H9 (cell line): ENCODE measurements at regions not wholly inside any gene's neighbourhood (a gene's known extent, or its start where the extent isn't known, plus 50 kb on each side); places are given as distances from the start of the nearest gene placed in this dataset.

ENCODE experiments used
- DNase-seq: peaks from one replicate; pipeline ENCODE4 v3.0.0-alpha.2; 2017
- H2AFZ ChIP-seq: one replicate; pipeline ENCODE4 v1.6.1; 2013; ENCODE audit warnings: mild to moderate bottlenecking, low read length, control low read depth, moderate library complexity
- H2AK5ac ChIP-seq: 2 replicates; pipeline ENCODE4 v1.6.1; 2013; ENCODE audit warnings: low read length, control low read depth, mixed read lengths; ENCODE audit not compliant: insufficient read length
- H2BK120ac ChIP-seq: one replicate; pipeline ENCODE4 v1.6.1; 2013; ENCODE audit warnings: low read depth, mild to moderate bottlenecking, low read length, control low read depth, inconsistent platforms; ENCODE audit not compliant: poor library complexity, severe bottlenecking
- H2BK12ac ChIP-seq: 2 replicates; pipeline ENCODE4 v1.6.1; 2013; ENCODE audit warnings: low read length, control low read depth, mixed read lengths, low read depth; ENCODE audit not compliant: insufficient read length
- H2BK15ac ChIP-seq: 2 replicates; pipeline ENCODE4 v1.6.1; 2013; ENCODE audit warnings: low read depth, low read length, control low read depth
- H2BK20ac ChIP-seq: one replicate; pipeline ENCODE4 v1.6.1; 2013; ENCODE audit warnings: low read depth, mild to moderate bottlenecking, low read length, control low read depth, inconsistent platforms; ENCODE audit not compliant: poor library complexity, severe bottlenecking
- H2BK5ac ChIP-seq: 2 replicates; pipeline ENCODE4 v1.6.1; 2013; ENCODE audit warnings: low read length, control low read depth, mixed read lengths; ENCODE audit not compliant: insufficient read length
- H3K14ac ChIP-seq: 2 replicates; pipeline ENCODE4 v1.6.1; 2013; ENCODE audit warnings: low read length, control low read depth; ENCODE audit not compliant: insufficient read depth
- H3K18ac ChIP-seq: 2 replicates; pipeline ENCODE4 v1.6.1; 2013; ENCODE audit warnings: low read depth, mild to moderate bottlenecking, mixed read lengths, low read length, control low read depth; ENCODE audit not compliant: insufficient read length
- H3K23ac ChIP-seq: 2 replicates; pipeline ENCODE4 v1.6.1; 2013; ENCODE audit warnings: low read length, control low read depth, mixed read lengths, low read depth; ENCODE audit not compliant: insufficient read length
- H3K23me2 ChIP-seq: 2 replicates; pipeline ENCODE4 v1.6.1; 2013; ENCODE audit warnings: low read depth, mild to moderate bottlenecking, mixed read lengths, low read length, control low read depth; ENCODE audit not compliant: insufficient read length, poor library complexity, severe bottlenecking
- H3K27ac ChIP-seq: 2 replicates; pipeline ENCODE4 v1.5.1; 2013; ENCODE audit warnings: low read length, control low read depth, mixed read lengths, low read depth; ENCODE audit not compliant: insufficient read length
- H3K27me3 ChIP-seq: 2 replicates; pipeline ENCODE4 v1.6.1; 2013; ENCODE audit warnings: low read length, control low read depth, inconsistent platforms; ENCODE audit not compliant: insufficient read depth
- H3K4ac ChIP-seq: 2 replicates; pipeline ENCODE4 v1.6.1; 2013; ENCODE audit warnings: low read depth, mild to moderate bottlenecking, control low read depth, inconsistent platforms, low read length, moderate library complexity
- H3K4me1 ChIP-seq: 2 replicates; pipeline ENCODE4 v1.6.1; 2013; ENCODE audit warnings: low read length, control low read depth, inconsistent platforms; ENCODE audit not compliant: insufficient read depth
- H3K4me2 ChIP-seq: 2 replicates; pipeline ENCODE4 v1.6.1; 2013; ENCODE audit warnings: low read length, control low read depth, mixed read lengths; ENCODE audit not compliant: insufficient read length, insufficient read depth
- H3K56ac ChIP-seq: 2 replicates; pipeline ENCODE4 v1.6.1; 2013; ENCODE audit warnings: low read depth, mild to moderate bottlenecking, mixed read lengths, low read length, control low read depth; ENCODE audit not compliant: insufficient read length
- H3K79me1 ChIP-seq: 2 replicates; pipeline ENCODE4 v1.6.1; 2013; ENCODE audit warnings: low read depth, mild to moderate bottlenecking, moderate library complexity, low read length, control low read depth, inconsistent platforms; ENCODE audit not compliant: insufficient read depth, poor library complexity, severe bottlenecking
- H3K79me2 ChIP-seq: 2 replicates; pipeline ENCODE4 v1.6.1; 2013; ENCODE audit warnings: low read length, control low read depth, inconsistent platforms; ENCODE audit not compliant: insufficient read depth
- H3K9ac ChIP-seq: 2 replicates; pipeline ENCODE4 v1.6.1; 2013; ENCODE audit warnings: low read length, control low read depth, mixed read lengths; ENCODE audit not compliant: insufficient read length; ENCODE audit errors: extremely low read depth
- H3K9me3 ChIP-seq: one replicate; pipeline ENCODE4 v1.6.1; 2013; ENCODE audit warnings: low read depth, low read length, inconsistent platforms; ENCODE audit not compliant: control insufficient read depth
- H3T11ph ChIP-seq: one replicate; pipeline ENCODE4 v1.6.1; 2013; ENCODE audit warnings: mild to moderate bottlenecking, low read length, control low read depth, inconsistent platforms
- H4K20me1 ChIP-seq: one replicate; pipeline ENCODE4 v1.6.1; 2013; ENCODE audit not compliant: control insufficient read depth, insufficient read length, insufficient read depth
- H4K5ac ChIP-seq: 2 replicates; pipeline ENCODE4 v1.6.1; 2013; ENCODE audit warnings: low read depth, mild to moderate bottlenecking, mixed read lengths, low read length, control low read depth; ENCODE audit not compliant: insufficient read length
- H4K8ac ChIP-seq: replicated peaks from 2 replicates; pipeline ENCODE4 v1.6.1; 2013; ENCODE audit warnings: low read length, control low read depth, mixed read lengths, low read depth; ENCODE audit not compliant: insufficient read length
- H4K91ac ChIP-seq: 2 replicates; pipeline ENCODE4 v1.6.1; 2013; ENCODE audit warnings: low read depth, mild to moderate bottlenecking, moderate library complexity, mixed read lengths, low read length, control low read depth; ENCODE audit not compliant: insufficient read length
- H3K27ac Mint-ChIP-seq, 3 experiments: 2 replicates in 2 of 3; 3 replicates in 1 of 3; pipeline ENCODE4 v1.8.0; 2020 to 2021; ENCODE audit warnings: mixed read lengths in 3 of 3, mild to moderate bottlenecking in 1 of 3, moderate library complexity in 1 of 3
- H3K27me3 Mint-ChIP-seq: 2 replicates; pipeline ENCODE4 v1.8.0; 2021; ENCODE audit warnings: low read depth, mild to moderate bottlenecking, moderate library complexity, mixed read lengths
- H3K36me3 Mint-ChIP-seq, 3 experiments: 2 replicates in 2 of 3; 3 replicates in 1 of 3; pipeline ENCODE4 v1.8.0; 2020 to 2021; ENCODE audit warnings: low read depth in 3 of 3, mixed read lengths in 3 of 3; ENCODE audit not compliant: insufficient read depth in 1 of 3
- H3K4me1 Mint-ChIP-seq, 2 experiments: 2 replicates each; pipeline ENCODE4 v1.8.0; 2020; ENCODE audit warnings: mixed read lengths in 2 of 2
- H3K4me3 Mint-ChIP-seq, 2 experiments: 2 replicates in 1 of 2; 3 replicates in 1 of 2; pipeline ENCODE4 v1.8.0; 2020 to 2021; ENCODE audit warnings: mild to moderate bottlenecking in 2 of 2, mixed read lengths in 2 of 2, moderate library complexity in 1 of 2
- H3K9me3 Mint-ChIP-seq, 2 experiments: 2 replicates in 1 of 2; 3 replicates in 1 of 2; pipeline ENCODE4 v1.8.0; 2020; ENCODE audit warnings: mild to moderate bottlenecking in 2 of 2, mixed read lengths in 2 of 2, moderate library complexity in 1 of 2
- TF ChIP-seq, protein P1 (sequence below): fragments of 200-600 bp; sonication (generic); conservative IDR thresholded peaks from 3 replicates; pipeline ENCODE4 v1.8.0; 2021; ENCODE audit warnings: antibody characterized with exemption, mild to moderate bottlenecking

DNA sequence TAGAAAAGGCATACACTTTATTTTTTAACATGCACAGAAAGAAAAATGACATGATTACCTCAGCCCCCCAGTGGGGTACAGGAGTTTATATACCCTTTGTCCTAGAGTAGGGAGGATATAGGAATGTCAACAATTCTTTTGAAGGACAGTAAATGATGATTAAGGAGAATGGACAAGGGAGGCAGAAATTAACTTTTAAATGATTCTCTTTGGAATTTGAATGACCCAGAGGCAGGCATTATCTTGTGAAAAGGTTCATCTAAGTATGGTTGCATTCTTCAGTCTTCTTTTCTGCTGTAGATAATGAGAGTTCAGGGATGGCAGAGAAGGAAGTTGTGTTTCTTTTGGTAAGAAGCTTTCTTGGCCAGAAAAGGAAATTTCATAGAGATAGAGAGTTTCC, 971.3 kb downstream of the CNTNAP5 start:
- H4K20me1 ChIP-seq, result no peaks in the 10 kb centered on the region
- Mint-ChIP-seq H3K4me3 (no peak overlapping the region), H3K27me3 (no peaks in the 10 kb centered on the region; the same call in 1 of the 2 replicates), H3K27ac (peak overlapping the region; percentile 97 to 100 (median 97)), H3K36me3 (peaks cover 3 to 24% (median 11%) of the 10 kb centered on the region in 3 experiments), H3K4me1 (peaks cover 50 to 53% of the 10 kb centered on the region in 2 experiments), H3K9me3 (peaks cover 4 to 9% of the 10 kb centered on the region in 2 experiments; a peak in 4 of 5 replicates)
- H3K23me2 ChIP-seq, result no peaks in the 10 kb centered on the region
- H4K91ac ChIP-seq, result no peak overlapping the region
- no peaks in the 10 kb centered on the region for H3K79me1 ChIP-seq
- H2AFZ ChIP-seq, result no peak overlapping the region
- H3K4me1 ChIP-seq, result peaks cover 17% of the 10 kb centered on the region; the same call in 1 of the 2 replicates
- TF ChIP-seq, protein P1, sequence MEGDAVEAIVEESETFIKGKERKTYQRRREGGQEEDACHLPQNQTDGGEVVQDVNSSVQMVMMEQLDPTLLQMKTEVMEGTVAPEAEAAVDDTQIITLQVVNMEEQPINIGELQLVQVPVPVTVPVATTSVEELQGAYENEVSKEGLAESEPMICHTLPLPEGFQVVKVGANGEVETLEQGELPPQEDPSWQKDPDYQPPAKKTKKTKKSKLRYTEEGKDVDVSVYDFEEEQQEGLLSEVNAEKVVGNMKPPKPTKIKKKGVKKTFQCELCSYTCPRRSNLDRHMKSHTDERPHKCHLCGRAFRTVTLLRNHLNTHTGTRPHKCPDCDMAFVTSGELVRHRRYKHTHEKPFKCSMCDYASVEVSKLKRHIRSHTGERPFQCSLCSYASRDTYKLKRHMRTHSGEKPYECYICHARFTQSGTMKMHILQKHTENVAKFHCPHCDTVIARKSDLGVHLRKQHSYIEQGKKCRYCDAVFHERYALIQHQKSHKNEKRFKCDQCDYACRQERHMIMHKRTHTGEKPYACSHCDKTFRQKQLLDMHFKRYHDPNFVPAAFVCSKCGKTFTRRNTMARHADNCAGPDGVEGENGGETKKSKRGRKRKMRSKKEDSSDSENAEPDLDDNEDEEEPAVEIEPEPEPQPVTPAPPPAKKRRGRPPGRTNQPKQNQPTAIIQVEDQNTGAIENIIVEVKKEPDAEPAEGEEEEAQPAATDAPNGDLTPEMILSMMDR, result no peak
- no peaks in the 10 kb centered on the region for H3K79me2 ChIP-seq
- no peak overlapping the region for H2BK120ac ChIP-seq
- H3K4ac ChIP-seq, result no peak overlapping the region
- no peak for DNase-seq
- no peak overlapping the region for H2BK12ac ChIP-seq
- no peaks in the 10 kb centered on the region for H3K27me3 ChIP-seq
- no peak overlapping the region for H3K9ac ChIP-seq
- H4K5ac ChIP-seq, result no peak overlapping the region
- H2AK5ac ChIP-seq, result no peak overlapping the region
- no peak overlapping the region for H4K8ac ChIP-seq
- H3K56ac ChIP-seq, result no peak overlapping the region
- no peak overlapping the region for H2BK15ac ChIP-seq
- no peak overlapping the region for H3K4me2 ChIP-seq
- no peak overlapping the region for H3K14ac ChIP-seq
- H3K27ac ChIP-seq, result peak overlapping the region; percentile 98
- H3K23ac ChIP-seq, result no peak overlapping the region
- H3K9me3 ChIP-seq, result no peaks in the 10 kb centered on the region
- H3T11ph ChIP-seq, result no peak overlapping the region
- no peak overlapping the region for H2BK20ac ChIP-seq
- no peak overlapping the region for H3K18ac ChIP-seq
- H2BK5ac ChIP-seq, result no peak overlapping the region
